NT2/D1 (cell line): ENCODE measurements at regions not wholly inside any gene's neighbourhood (a gene's known extent, or its start where the extent isn't known, plus 50 kb on each side); places are given as distances from the start of the nearest gene placed in this dataset.
"Not testable (repeated sequence)": the region's sequence is repeated elsewhere in the genome, so short reads cannot be mapped to it uniquely, and the experiment has no call there.

ENCODE experiments used
- DNase-seq: peaks from one replicate; pipeline ENCODE4 v3.0.0-alpha.2; 2011; ENCODE audit warnings: low read depth, low spot score
- H3K27me3 ChIP-seq: 2 replicates; pipeline ENCODE4 v1.6.0; 2011; ENCODE audit warnings: mild to moderate bottlenecking; ENCODE audit not compliant: insufficient read length, insufficient read depth
- H3K36me3 ChIP-seq: 2 replicates; pipeline ENCODE4 v1.6.1; 2011; ENCODE audit warnings: mild to moderate bottlenecking, low read length, mixed read lengths; ENCODE audit not compliant: insufficient read depth, insufficient read length
- H3K4me1 ChIP-seq: 2 replicates; pipeline ENCODE4 v1.5.1; 2011; ENCODE audit not compliant: insufficient read depth, insufficient read length
- H3K4me3 ChIP-seq: 2 replicates; pipeline ENCODE4 v1.5.1; 2011; ENCODE audit warnings: low read depth; ENCODE audit not compliant: insufficient read length
- H3K9ac ChIP-seq: 2 replicates; pipeline ENCODE4 v1.6.0; 2011; ENCODE audit warnings: low read depth; ENCODE audit not compliant: insufficient read length
- H3K9me3 ChIP-seq: 2 replicates; pipeline ENCODE4 v1.5.1; 2011; ENCODE audit warnings: mild to moderate bottlenecking, low read length; ENCODE audit not compliant: insufficient read depth
- SUZ12 ChIP-seq: IDR thresholded peaks from 2 replicates; pipeline ENCODE4 v1.6.1; 2011; ENCODE audit not compliant: insufficient read length, insufficient read depth; ENCODE audit errors: extremely low read depth
- YY1 ChIP-seq: IDR thresholded peaks from 2 replicates; pipeline ENCODE4 v1.6.1; 2011; ENCODE audit not compliant: insufficient read length, insufficient read depth
- ZNF274 ChIP-seq: IDR thresholded peaks from 2 replicates; pipeline ENCODE4 v1.6.1; 2011; ENCODE audit warnings: mild to moderate bottlenecking, low read depth, low read length

GRCh38 chr14:82009993-82010392 lies 476.3 kb upstream of the SEL1L start:
- Histone ChIP-seq H3K4me3 (no peak overlapping the region), H3K27me3 (no peaks in the 10 kb centered on the region), H3K36me3 (no peaks in the 10 kb centered on the region), H3K9me3 (no peaks in the 10 kb centered on the region), H3K4me1 (no peaks in the 10 kb centered on the region), H3K9ac (no peak overlapping the region)
- no peak for DNase-seq
- TF ChIP-seq SUZ12 (no peak), ZNF274 (no peak), YY1 (no peak)

DNA sequence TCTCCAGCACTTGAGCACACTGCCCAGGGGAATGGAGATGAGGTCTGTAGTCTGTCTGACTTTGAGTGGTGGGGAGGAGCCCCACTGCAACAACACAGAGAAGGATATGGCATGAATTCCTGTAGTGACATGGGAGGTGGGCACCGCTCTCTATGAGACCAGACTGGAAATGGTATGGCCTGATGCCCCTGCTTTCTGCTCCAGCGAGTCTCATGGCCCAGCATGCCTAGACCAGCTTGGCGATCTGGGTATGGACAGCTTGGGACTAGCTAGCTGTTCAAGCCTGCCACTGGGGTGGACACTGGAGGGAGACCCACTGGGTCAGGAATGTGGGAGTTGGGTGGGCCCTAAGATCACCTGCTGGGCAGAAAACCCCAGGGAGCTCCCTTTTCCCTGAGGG lies 477.8 kb upstream of the SEL1L start:
- TF ChIP-seq ZNF274 (no peak), SUZ12 (no peak), YY1 (no peak)
- H3K9me3 ChIP-seq, result no peaks in the 10 kb centered on the region
- H3K36me3 ChIP-seq, result no peaks in the 10 kb centered on the region
- no peaks in the 10 kb centered on the region for H3K27me3 ChIP-seq
- no peak overlapping the region for H3K9ac ChIP-seq
- no peaks in the 10 kb centered on the region for H3K4me1 ChIP-seq
- no peak for DNase-seq
- H3K4me3 ChIP-seq, result no peak overlapping the region

DNA sequence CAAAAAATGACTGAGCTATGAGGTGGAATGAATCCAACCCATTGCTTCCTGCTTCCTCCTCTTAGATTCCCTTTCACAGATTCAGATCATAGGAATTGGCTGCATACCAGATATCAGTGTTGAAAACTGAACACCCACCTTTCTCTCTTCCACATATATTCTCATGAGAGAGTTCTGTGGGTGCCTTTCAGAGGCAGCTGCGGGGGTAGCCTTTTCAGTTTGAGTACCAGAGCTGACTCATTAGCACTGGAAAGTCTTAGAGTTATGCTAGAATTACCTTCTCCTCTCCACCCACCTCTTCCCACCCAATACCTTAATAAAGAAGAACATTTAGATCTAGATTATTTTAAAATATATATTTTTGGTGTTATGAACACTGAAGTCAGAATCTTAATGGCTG lies 495.4 kb upstream of the SEL1L start:
- Histone ChIP-seq H3K36me3 (no peaks in the 10 kb centered on the region), H3K4me3 (no peak overlapping the region), H3K9me3 (peaks cover 20% of the 10 kb centered on the region; the same call in 1 of the 2 replicates), H3K4me1 (no peaks in the 10 kb centered on the region), H3K9ac (no peak overlapping the region), H3K27me3 (no peaks in the 10 kb centered on the region)
- DNase-seq, result no peak
- TF ChIP-seq ZNF274 (no peak), SUZ12 (no peak), YY1 (no peak)

- no peaks in the 10 kb centered on the region for H3K4me1 ChIP-seq
- no peak for TF ChIP-seq SUZ12
- no peaks in the 10 kb centered on the region for H3K36me3 ChIP-seq
- H3K9me3 ChIP-seq, result no peaks in the 10 kb centered on the region
- DNase-seq, result no peak
- no peak overlapping the region for H3K4me3 ChIP-seq
- H3K9ac ChIP-seq, result no peak overlapping the region
- no peaks in the 10 kb centered on the region for H3K27me3 ChIP-seq
These were observed 501.7 kb upstream of the SEL1L start for GRCh38 chr14:82035397-82035796.

- not testable (repeated sequence) for H3K9me3 ChIP-seq, H3K4me3 ChIP-seq, H3K4me1 ChIP-seq, H3K9ac ChIP-seq, DNase-seq, H3K27me3 ChIP-seq, H3K36me3 ChIP-seq
These were observed 504.4 kb upstream of the SEL1L start for GRCh38 chr14:82038066-82038465.

GRCh38 chr14:82045339-82045738 lies 511.7 kb upstream of the SEL1L start:
- Histone ChIP-seq H3K4me3 (no peak overlapping the region), H3K9ac (no peak overlapping the region), H3K27me3 (no peaks in the 10 kb centered on the region), H3K4me1 (no peaks in the 10 kb centered on the region), H3K36me3 (no peaks in the 10 kb centered on the region), H3K9me3 (no peaks in the 10 kb centered on the region)
- TF ChIP-seq ZNF274 (no peak), SUZ12 (no peak), YY1 (no peak)
- DNase-seq, result no peak

- Histone ChIP-seq H3K36me3 (no peaks in the 10 kb centered on the region), H3K4me1 (no peaks in the 10 kb centered on the region), H3K4me3 (no peak overlapping the region), H3K9me3 (no peaks in the 10 kb centered on the region), H3K9ac (no peak overlapping the region), H3K27me3 (no peaks in the 10 kb centered on the region)
- DNase-seq, result no peak
- TF ChIP-seq SUZ12, result no peak
- no peak for TF ChIP-seq YY1
These were observed 513.0 kb upstream of the SEL1L start for GRCh38 chr14:82046512-82047226.

GRCh38 chr14:82047777-82048470 lies 514.3 kb upstream of the SEL1L start:
- Histone ChIP-seq H3K27me3 (no peaks in the 10 kb centered on the region), H3K4me1 (no peaks in the 10 kb centered on the region), H3K36me3 (no peaks in the 10 kb centered on the region), H3K4me3 (no peak overlapping the region), H3K9ac (no peak overlapping the region), H3K9me3 (no peaks in the 10 kb centered on the region)
- DNase-seq, result no peak
- TF ChIP-seq ZNF274, result no peak
- TF ChIP-seq SUZ12, result no peak
- TF ChIP-seq YY1, result no peak
